K562 (cell line): ENCODE measurements at regions not wholly inside any gene's neighbourhood (a gene's known extent, or its start where the extent isn't known, plus 50 kb on each side); places are given as distances from the start of the nearest gene placed in this dataset.

ENCODE experiments used
- ATF7 ChIP-seq: fragments of 450-650 bp; IDR thresholded peaks from 2 replicates; pipeline ENCODE4 v1.7.1; 2014; ENCODE audit warnings: mild to moderate bottlenecking, moderate library complexity
- C11orf30 ChIP-seq: fragments of 450-650 bp; IDR thresholded peaks from 2 replicates; pipeline ENCODE4 v1.6.1; 2016; ENCODE audit warnings: low read depth, mild to moderate bottlenecking
- DIDO1 ChIP-seq: fragments of 450-650 bp; IDR thresholded peaks from 2 replicates; pipeline ENCODE4 v1.6.1; 2016; ENCODE audit warnings: low read depth, missing biosample characterization, missing genetic modification characterization
- ESRRB ChIP-seq: fragments of 250-450 bp; sonication (Bioruptor Pico); IDR thresholded peaks from 2 replicates; pipeline ENCODE4 v1.5.0; 2020; ENCODE audit warnings: mild to moderate bottlenecking, moderate library complexity, borderline replicate concordance
- FOXO4 ChIP-seq: fragments of 450-650 bp; formaldehyde crosslinking; IDR thresholded peaks from 2 replicates; pipeline ENCODE4 v1.4.0; 2020; ENCODE audit warnings: mild to moderate bottlenecking, moderate library complexity
- GATAD2A ChIP-seq: fragments of 450-650 bp; IDR thresholded peaks from 2 replicates; pipeline ENCODE4 v1.6.1; 2017
- MAFF ChIP-seq: IDR thresholded peaks from 2 replicates; pipeline ENCODE4 v1.6.1; 2012; ENCODE audit warnings: low read length, improper control_type of control experiment
- NR2F6 ChIP-seq: fragments of 450-650 bp; formaldehyde crosslinking; IDR thresholded peaks from 2 replicates; pipeline ENCODE4 v1.4.0; 2020; ENCODE audit warnings: mild to moderate bottlenecking
- TGIF2 ChIP-seq: sonication (generic); formaldehyde crosslinking; IDR thresholded peaks from 2 replicates; pipeline ENCODE4 v1.8.1; 2022; ENCODE audit warnings: mild to moderate bottlenecking, missing genetic modification reagents, moderate library complexity
- ZKSCAN8 ChIP-seq: fragments of 200-800 bp; sonication (Bioruptor generic); IDR thresholded peaks from 2 replicates; pipeline ENCODE4 v1.6.1; 2016; ENCODE audit warnings: missing genetic modification characterization, missing compliant biosample characterization
- ZNF23 ChIP-seq: fragments of 250-450 bp; sonication (Bioruptor Pico); IDR thresholded peaks from 2 replicates; pipeline ENCODE4 v1.4.0; 2020; ENCODE audit warnings: mild to moderate bottlenecking
- ZNF316 ChIP-seq: fragments of 450-650 bp; IDR thresholded peaks from 2 replicates; pipeline ENCODE4 v1.6.1; 2016
- ZNF324 ChIP-seq: fragments of 250-450 bp; sonication (Bioruptor Pico); IDR thresholded peaks from 2 replicates; pipeline ENCODE4 v1.4.0; 2020; ENCODE audit warnings: mild to moderate bottlenecking
- ZNF583 ChIP-seq: fragments of 250-450 bp; sonication (Bioruptor Pico); IDR thresholded peaks from 2 replicates; pipeline ENCODE4 v1.4.0; 2020
- ZNF586 ChIP-seq: fragments of 450-650 bp; formaldehyde crosslinking; conservative IDR thresholded peaks from 2 replicates; pipeline ENCODE4 v1.4.0; 2020; ENCODE audit warnings: mild to moderate bottlenecking, moderate library complexity
- ZNF780A ChIP-seq: fragments of 250-450 bp; sonication (Bioruptor Pico); IDR thresholded peaks from 2 replicates; pipeline ENCODE4 v1.5.0; 2021; ENCODE audit warnings: mild to moderate bottlenecking
- TF ChIP-seq, protein P1 (sequence below), 2 experiments: fragments of 450-650 bp; conservative IDR thresholded peaks; 2 replicates each; pipeline ENCODE4 v1.6.1; 2017; ENCODE audit warnings: mild to moderate bottlenecking in 2 of 2, moderate library complexity in 2 of 2
- TF ChIP-seq, protein P2 (sequence below): sonication (generic); formaldehyde crosslinking; IDR thresholded peaks from 2 replicates; pipeline ENCODE4 v1.8.0; 2022; ENCODE audit warnings: mild to moderate bottlenecking, missing genetic modification reagents
- TF ChIP-seq, protein P3 (sequence below): fragments of 250-450 bp; sonication (Bioruptor Pico); IDR thresholded peaks from 2 replicates; pipeline ENCODE4 v1.8.0; 2021; ENCODE audit warnings: borderline replicate concordance, mild to moderate bottlenecking, moderate library complexity; ENCODE audit not compliant: poor library complexity, severe bottlenecking
- TF ChIP-seq, protein P4 (sequence below): fragments of 450-650 bp; IDR thresholded peaks from 2 replicates; pipeline ENCODE4 v1.6.1; 2016

DNA sequence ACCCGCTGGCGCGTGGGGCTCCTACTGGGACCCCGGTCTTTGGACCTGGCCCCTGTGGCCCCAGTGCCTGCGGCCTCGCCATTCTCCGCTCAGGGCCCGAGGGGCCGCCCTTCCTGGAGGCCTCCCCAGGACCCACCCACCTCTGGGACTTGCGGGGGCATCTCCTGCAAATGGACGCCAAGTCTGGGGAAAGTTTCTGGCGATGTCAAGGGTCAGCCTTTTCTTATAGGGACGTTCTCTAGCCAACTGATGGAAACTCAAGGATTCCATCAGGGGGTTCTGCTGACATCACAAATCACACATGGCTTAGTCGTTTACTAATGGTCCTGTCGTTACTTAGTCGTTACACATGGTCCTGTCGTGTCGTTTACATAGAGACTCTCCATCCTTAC is 57.7 kb upstream of the RHOBTB1 start (continued):
- TF ChIP-seq, protein P1, sequence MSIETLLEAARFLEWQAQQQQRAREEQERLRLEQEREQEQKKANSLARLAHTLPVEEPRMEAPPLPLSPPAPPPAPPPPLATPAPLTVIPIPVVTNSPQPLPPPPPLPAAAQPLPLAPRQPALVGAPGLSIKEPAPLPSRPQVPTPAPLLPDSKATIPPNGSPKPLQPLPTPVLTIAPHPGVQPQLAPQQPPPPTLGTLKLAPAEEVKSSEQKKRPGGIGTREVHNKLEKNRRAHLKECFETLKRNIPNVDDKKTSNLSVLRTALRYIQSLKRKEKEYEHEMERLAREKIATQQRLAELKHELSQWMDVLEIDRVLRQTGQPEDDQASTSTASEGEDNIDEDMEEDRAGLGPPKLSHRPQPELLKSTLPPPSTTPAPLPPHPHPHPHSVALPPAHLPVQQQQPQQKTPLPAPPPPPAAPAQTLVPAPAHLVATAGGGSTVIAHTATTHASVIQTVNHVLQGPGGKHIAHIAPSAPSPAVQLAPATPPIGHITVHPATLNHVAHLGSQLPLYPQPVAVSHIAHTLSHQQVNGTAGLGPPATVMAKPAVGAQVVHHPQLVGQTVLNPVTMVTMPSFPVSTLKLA (conservative IDR thresholded peaks at IDR 0.05) = no peak
- TF ChIP-seq ZNF586 (CRISPR knock-in tag) (no peak), FOXO4 (no peak), ZNF780A (no peak), DIDO1 (no peak), C11orf30 (peak; percentile 55), ZNF316 (peak; percentile 80), TGIF2 (CRISPR knock-in tag) (0 out of 2 replicates have a peak, but pooled peaks have one; percentile 23), NR2F6 (CRISPR knock-in tag) (no peak), ATF7 (no peak), ZNF583 (no peak), MAFF (0 out of 2 replicates have a peak, but pooled peaks have one; percentile 7), ESRRB (no peak), ZNF324 (no peak), ZNF23 (no peak), GATAD2A (no peak), ZKSCAN8 (CRISPR knock-in tag) (no peak)
- TF ChIP-seq, protein P2, sequence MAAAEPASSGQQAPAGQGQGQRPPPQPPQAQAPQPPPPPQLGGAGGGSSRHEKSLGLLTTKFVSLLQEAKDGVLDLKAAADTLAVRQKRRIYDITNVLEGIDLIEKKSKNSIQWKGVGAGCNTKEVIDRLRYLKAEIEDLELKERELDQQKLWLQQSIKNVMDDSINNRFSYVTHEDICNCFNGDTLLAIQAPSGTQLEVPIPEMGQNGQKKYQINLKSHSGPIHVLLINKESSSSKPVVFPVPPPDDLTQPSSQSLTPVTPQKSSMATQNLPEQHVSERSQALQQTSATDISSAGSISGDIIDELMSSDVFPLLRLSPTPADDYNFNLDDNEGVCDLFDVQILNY (CRISPR knock-in tag) = no peak
- TF ChIP-seq, protein P3, sequence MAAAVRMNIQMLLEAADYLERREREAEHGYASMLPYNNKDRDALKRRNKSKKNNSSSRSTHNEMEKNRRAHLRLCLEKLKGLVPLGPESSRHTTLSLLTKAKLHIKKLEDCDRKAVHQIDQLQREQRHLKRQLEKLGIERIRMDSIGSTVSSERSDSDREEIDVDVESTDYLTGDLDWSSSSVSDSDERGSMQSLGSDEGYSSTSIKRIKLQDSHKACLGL (CRISPR knock-in tag) = no peak
- TF ChIP-seq, protein P4, sequence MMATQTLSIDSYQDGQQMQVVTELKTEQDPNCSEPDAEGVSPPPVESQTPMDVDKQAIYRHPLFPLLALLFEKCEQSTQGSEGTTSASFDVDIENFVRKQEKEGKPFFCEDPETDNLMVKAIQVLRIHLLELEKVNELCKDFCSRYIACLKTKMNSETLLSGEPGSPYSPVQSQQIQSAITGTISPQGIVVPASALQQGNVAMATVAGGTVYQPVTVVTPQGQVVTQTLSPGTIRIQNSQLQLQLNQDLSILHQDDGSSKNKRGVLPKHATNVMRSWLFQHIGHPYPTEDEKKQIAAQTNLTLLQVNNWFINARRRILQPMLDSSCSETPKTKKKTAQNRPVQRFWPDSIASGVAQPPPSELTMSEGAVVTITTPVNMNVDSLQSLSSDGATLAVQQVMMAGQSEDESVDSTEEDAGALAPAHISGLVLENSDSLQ = no peak
